Fibroblast of mammary gland (primary cell): ENCODE measurements at regions not wholly inside any gene's neighbourhood (a gene's known extent, or its start where the extent isn't known, plus 50 kb on each side); places are given as distances from the start of the nearest gene placed in this dataset.

Source experiments
- DNase-seq: peaks from one replicate; pipeline ENCODE4 v3.0.0-alpha.2; 2010; ENCODE audit warnings: low read depth
- H3K4me3 ChIP-seq: 2 replicates; pipeline ENCODE4 v1.5.1; 2011; ENCODE audit warnings: low read depth, mild to moderate bottlenecking, low read length, moderate library complexity; ENCODE audit not compliant: control insufficient read depth
- TF ChIP-seq, protein P1 (sequence below): conservative IDR thresholded peaks from 2 replicates; pipeline ENCODE4 v1.5.1; 2011; ENCODE audit warnings: low read depth, low read length, inconsistent platforms; ENCODE audit not compliant: control insufficient read depth, insufficient read depth

GRCh38 chr11:103628121-103628520 lies 408.3 kb upstream of the DDI1 start:
- H3K4me3 ChIP-seq: no peak overlapping the region
- no peak for DNase-seq
- TF ChIP-seq, protein P1, sequence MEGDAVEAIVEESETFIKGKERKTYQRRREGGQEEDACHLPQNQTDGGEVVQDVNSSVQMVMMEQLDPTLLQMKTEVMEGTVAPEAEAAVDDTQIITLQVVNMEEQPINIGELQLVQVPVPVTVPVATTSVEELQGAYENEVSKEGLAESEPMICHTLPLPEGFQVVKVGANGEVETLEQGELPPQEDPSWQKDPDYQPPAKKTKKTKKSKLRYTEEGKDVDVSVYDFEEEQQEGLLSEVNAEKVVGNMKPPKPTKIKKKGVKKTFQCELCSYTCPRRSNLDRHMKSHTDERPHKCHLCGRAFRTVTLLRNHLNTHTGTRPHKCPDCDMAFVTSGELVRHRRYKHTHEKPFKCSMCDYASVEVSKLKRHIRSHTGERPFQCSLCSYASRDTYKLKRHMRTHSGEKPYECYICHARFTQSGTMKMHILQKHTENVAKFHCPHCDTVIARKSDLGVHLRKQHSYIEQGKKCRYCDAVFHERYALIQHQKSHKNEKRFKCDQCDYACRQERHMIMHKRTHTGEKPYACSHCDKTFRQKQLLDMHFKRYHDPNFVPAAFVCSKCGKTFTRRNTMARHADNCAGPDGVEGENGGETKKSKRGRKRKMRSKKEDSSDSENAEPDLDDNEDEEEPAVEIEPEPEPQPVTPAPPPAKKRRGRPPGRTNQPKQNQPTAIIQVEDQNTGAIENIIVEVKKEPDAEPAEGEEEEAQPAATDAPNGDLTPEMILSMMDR: no peak

- TF ChIP-seq, protein P1: no peak
- no peak overlapping the region for H3K4me3 ChIP-seq
- DNase-seq: peak; percentile 67
Observed at GRCh38 chr11:103631841-103632240, 404.6 kb upstream of the DDI1 start.

DNA sequence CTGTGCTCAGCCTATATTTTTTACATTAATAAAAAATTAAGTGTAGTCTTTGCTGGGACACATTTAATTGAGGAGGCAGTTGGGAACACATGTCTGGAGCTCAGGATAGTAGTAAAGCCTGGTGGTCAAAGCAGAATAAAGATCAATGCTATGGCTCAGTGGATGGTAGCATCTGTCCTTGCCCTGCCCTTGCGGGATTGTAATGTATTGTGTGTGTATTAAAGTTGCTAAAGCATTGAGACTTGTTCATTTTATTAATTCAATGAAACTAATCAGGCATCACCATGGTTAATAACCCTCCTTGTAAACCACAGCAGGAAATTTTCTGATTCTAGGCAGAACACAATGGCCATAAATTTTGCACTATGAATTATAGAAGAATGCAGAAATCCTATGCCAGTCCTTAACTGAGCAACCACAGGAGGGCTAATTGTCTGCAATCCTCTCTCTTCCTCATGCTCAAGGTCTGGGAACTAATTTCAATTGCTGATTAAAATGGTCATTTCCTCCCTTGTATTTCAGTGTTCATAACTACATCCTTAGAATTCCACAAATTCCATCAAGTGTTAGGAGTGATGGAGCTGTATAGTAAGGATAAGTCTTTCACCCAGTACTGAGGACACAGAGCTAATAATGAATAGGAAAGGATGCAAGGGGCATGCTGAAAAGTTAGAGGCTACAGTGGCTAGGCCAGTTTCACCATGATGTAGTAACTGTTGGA lies 403.2 kb upstream of the DDI1 start:
- no peak overlapping the region for H3K4me3 ChIP-seq
- peak; percentile 49 for DNase-seq
- TF ChIP-seq, protein P1: no peak

- DNase-seq: no peak
- TF ChIP-seq, protein P1: no peak
- no peak overlapping the region for H3K4me3 ChIP-seq
Observed at GRCh38 chr11:103633819-103634590, 402.4 kb upstream of the DDI1 start.

GRCh38 chr11:103636232-103636631 lies 400.2 kb upstream of the DDI1 start:
- TF ChIP-seq, protein P1: no peak
- no peak overlapping the region for H3K4me3 ChIP-seq
- DNase-seq: no peak

- peak; percentile 88 for DNase-seq
- H3K4me3 ChIP-seq: no peak overlapping the region
- TF ChIP-seq, protein P1: no peak
Observed at GRCh38 chr11:103637295-103637694, 399.1 kb upstream of the DDI1 start.

GRCh38 chr11:103637831-103638230 lies 398.6 kb upstream of the DDI1 start:
- no peak overlapping the region for H3K4me3 ChIP-seq
- DNase-seq: no peak
- TF ChIP-seq, protein P1: no peak
